GM06990 (cell line): ENCODE measurements at regions not wholly inside any gene's neighbourhood (a gene's known extent, or its start where the extent isn't known, plus 50 kb on each side); places are given as distances from the start of the nearest gene placed in this dataset.
"Not testable (repeated sequence)": the region's sequence is repeated elsewhere in the genome, so short reads cannot be mapped to it uniquely, and the experiment has no call there.

ENCODE experiments used
- DNase-seq: peaks from one replicate; pipeline ENCODE4 v3.0.0-alpha.2; 2011; ENCODE audit not compliant: insufficient read length; ENCODE audit errors: extremely low read depth
- H3K27me3 ChIP-seq: replicated peaks from 2 replicates; pipeline ENCODE4 v1.6.0; 2011; ENCODE audit warnings: low read length; ENCODE audit not compliant: control insufficient read depth, insufficient read depth
- H3K36me3 ChIP-seq: 2 replicates; pipeline ENCODE4 v1.5.1; 2011; ENCODE audit warnings: low read length; ENCODE audit not compliant: control insufficient read depth, insufficient read depth
- H3K4me3 ChIP-seq: replicated peaks from 2 replicates; pipeline ENCODE4 v1.5.1; 2011; ENCODE audit warnings: low read depth, mild to moderate bottlenecking, control low read depth, low read length
- TF ChIP-seq, protein P1 (sequence below): IDR thresholded peaks from 2 replicates; pipeline ENCODE4 v1.5.1; 2011; ENCODE audit warnings: low read length, control low read depth, mild to moderate bottlenecking, inconsistent platforms; ENCODE audit not compliant: insufficient read depth, poor library complexity, severe bottlenecking

DNA sequence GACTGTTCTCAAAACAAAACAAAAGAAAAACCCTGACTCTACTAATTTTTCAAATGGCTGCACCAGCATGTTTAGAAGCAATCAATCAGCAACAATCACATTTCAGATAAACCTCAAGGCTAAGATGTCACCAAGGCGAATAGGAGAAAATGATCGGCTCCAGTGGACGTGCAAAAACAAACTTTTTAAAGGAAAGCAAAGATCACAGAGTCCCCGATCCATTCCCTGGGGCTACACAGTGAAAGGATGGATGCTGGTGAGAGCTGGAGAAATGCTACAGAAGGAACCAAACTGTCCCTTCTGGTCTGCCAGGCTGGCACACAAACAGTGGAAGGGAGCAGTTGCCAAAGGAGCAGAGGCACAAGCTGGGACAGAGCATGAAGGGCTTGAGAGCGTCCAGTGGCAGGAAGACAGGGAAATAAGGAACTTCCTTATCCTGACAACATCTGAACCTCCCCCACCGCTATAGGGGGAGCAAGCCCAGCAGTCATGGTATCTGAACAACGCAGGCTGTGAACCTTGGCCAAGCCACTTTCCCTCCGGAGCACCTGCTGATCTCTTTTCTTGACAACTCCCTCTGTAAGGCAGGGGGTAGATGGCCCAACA is 73.7 kb upstream of the HIVEP1 start:
- Histone ChIP-seq H3K36me3 (no peaks in the 10 kb centered on the region), H3K4me3 (no peak overlapping the region), H3K27me3 (no peaks in the 10 kb centered on the region)
- TF ChIP-seq, protein P1, sequence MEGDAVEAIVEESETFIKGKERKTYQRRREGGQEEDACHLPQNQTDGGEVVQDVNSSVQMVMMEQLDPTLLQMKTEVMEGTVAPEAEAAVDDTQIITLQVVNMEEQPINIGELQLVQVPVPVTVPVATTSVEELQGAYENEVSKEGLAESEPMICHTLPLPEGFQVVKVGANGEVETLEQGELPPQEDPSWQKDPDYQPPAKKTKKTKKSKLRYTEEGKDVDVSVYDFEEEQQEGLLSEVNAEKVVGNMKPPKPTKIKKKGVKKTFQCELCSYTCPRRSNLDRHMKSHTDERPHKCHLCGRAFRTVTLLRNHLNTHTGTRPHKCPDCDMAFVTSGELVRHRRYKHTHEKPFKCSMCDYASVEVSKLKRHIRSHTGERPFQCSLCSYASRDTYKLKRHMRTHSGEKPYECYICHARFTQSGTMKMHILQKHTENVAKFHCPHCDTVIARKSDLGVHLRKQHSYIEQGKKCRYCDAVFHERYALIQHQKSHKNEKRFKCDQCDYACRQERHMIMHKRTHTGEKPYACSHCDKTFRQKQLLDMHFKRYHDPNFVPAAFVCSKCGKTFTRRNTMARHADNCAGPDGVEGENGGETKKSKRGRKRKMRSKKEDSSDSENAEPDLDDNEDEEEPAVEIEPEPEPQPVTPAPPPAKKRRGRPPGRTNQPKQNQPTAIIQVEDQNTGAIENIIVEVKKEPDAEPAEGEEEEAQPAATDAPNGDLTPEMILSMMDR: no peak
- DNase-seq: peak; percentile 24

DNA sequence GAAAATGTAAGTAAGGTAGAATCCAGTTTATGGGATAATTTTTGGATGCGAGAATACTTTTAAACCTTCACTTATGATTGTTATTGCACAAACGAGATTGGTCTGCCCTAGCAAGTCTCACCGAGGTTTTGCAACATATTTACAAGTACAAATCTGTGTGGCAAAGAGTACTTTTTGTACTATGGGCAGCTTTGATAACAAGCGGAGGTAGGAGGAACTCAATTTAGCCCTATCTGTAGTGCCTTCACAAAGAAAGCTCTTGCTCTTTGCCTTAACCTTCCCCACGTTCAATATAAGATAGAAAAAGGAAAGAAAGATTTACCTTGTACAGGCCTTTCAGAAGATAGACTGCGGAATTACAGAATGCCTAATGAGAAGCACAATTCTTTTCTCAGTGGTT is 77.5 kb upstream of the HIVEP1 start:
- TF ChIP-seq, protein P1: no peak
- H3K4me3 ChIP-seq: no peak overlapping the region
- H3K27me3 ChIP-seq: no peaks in the 10 kb centered on the region
- DNase-seq: no peak
- H3K36me3 ChIP-seq: no peaks in the 10 kb centered on the region

DNA sequence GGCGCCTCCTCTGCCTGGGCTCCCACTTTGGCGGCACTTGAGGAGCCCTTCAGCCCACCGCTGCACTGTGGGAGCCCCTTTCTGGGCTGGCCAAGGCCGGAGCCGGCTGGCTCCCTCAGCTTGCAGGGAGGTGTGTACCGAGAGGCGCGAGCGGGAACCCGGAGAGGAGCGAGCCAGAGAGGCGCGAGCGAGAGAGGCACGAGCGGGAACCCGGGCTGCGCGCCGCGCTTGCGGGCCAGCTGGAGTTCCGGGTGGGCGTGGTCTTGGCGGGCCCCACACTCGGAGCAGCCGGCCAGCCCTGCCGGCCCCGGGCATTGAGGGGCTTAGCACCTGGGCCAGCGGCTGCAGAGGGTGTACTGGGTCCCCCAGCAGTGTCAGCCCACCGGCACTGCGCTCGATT is 79.2 kb upstream of the HIVEP1 start:
- H3K4me3 ChIP-seq, H3K36me3 ChIP-seq, DNase-seq, H3K27me3 ChIP-seq: not testable (repeated sequence)

DNA sequence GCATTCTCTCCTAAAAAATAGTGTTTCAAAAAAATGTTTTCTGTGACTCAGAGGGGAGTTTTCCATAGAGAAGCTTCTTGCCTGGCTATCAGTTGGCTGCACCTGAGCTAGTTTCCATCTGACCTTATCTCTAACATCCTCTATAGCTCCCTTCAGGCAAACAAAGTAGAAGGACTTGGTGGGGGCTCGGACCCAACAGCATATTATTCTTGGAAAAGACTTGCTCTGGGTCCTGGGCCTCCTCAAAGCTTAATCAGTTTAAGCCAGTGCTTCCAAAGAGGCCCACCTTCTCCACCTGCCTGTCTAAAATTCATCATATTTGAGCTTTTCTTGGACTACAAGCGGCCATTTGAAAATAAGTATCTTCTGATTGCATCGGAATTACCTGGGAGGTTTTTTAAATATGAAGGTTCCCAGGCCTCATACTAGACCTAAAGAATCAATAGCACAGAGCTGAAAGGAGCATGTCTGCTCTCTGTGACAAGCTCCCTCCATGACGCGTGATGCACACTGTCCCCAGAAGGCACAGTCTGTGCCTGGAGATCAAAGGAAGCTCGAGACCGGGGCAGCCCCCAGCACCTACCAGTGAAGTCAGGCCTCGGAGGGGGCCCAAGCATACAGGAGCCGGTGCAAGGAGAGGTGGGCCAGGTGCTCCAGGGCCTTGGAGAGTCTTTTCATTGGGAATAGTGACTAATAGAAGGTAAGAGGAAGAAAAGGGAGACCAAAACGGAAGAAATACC is 80.6 kb upstream of the HIVEP1 start:
- Histone ChIP-seq H3K36me3 (no peaks in the 10 kb centered on the region), H3K27me3 (no peaks in the 10 kb centered on the region), H3K4me3 (no peak overlapping the region)
- TF ChIP-seq, protein P1: no peak
- DNase-seq: no peak

DNA sequence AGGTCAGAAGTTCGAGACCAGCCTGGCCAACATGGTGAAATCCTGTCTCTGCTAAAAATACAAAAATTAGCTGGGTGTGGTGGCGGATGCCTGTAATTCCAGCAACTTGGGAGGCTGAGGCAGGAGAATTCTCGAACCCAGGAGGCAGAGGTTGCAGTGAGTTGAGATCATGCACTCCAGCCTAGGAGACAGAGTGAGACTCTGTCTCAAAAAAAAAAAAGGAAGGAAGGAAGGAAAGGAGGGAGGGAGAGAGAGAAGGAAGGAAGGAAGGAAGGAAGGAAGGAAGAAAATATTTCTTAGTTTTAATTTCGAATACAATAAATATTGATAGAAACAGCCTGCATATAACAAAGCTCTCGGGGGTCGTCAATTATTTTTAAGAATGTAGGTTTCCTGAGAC is 81.3 kb upstream of the HIVEP1 start:
- DNase-seq, H3K4me3 ChIP-seq, H3K27me3 ChIP-seq, H3K36me3 ChIP-seq: not testable (repeated sequence)

DNA sequence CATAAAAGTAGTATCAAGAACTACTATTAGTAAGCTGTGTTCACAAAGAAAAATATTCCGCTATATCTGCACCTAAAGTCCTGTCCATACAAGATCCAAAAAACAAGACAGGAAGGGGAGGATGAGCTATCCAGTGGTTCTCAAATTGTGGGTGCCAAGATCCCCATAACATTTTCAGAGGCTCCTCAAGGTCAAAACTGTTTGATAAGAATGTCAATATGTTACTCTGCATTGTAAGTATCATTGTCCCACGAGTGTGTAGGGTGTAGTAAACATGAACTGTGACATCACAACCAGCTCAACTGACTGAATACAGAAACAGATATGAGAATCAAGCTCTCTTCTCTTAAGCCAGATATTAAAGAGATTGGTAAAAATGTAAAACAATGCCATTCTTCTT is 81.9 kb upstream of the HIVEP1 start:
- no peak for DNase-seq
- no peaks in the 10 kb centered on the region for H3K27me3 ChIP-seq
- H3K36me3 ChIP-seq: no peaks in the 10 kb centered on the region
- no peak overlapping the region for H3K4me3 ChIP-seq
- TF ChIP-seq, protein P1: no peak
